Esophagus muscularis mucosa (tissue), 3 donors: ENCODE measurements at regions not wholly inside any gene's neighbourhood (a gene's known extent, or its start where the extent isn't known, plus 50 kb on each side); places are given as distances from the start of the nearest gene placed in this dataset.

Experiments
- CTCF ChIP-seq, 3 experiments: fragments of 200-600 bp in 2 of 3; fragments of 450-650 bp in 1 of 3; sonication (generic) in 2 of 3; IDR thresholded peaks; one replicate each; pipeline ENCODE4 v1.5.1; 2017 to 2019; ENCODE audit warnings: antibody characterized with exemption in 3 of 3, mild to moderate bottlenecking in 2 of 3, moderate library complexity in 1 of 3
- POLR2A ChIP-seq: fragments of 450-650 bp; IDR thresholded peaks from one replicate; pipeline ENCODE4 v1.6.1; 2017; ENCODE audit warnings: antibody characterized with exemption, moderate library complexity, mild to moderate bottlenecking, low read depth
- POLR2AphosphoS5 ChIP-seq, 2 donors: sonication (generic); formaldehyde crosslinking; IDR thresholded peaks; one replicate each; pipeline ENCODE4 v1.6.1; 2017; ENCODE audit warnings: antibody characterized with exemption in 2 of 2

DNA sequence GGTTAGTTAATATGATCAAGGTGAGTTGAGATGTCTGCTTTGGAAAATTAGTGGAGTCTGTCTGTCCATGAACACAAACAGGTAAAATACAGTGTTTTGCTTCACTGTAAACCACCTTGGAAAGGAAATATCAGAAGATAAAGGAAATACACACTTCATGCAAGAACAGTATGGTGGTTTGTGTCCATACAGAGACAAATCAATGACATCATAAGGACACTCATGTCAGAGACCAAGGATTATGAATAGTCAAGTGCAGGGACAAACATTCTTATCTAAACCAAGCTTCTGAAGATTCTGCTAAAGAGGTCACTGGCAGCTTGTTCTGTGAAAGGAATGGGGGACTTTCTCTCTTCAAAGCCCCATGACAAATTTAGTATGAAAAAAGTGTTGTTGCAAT lies 322.9 kb upstream of the F9 start:
- TF ChIP-seq POLR2A = no peak
- no peak for TF ChIP-seq CTCF (IDR thresholded peaks at IDR 0.05)
- TF ChIP-seq POLR2AphosphoS5 (IDR thresholded peaks at IDR 0.05) = no peak
